ENCODE measurements at regions not wholly inside any gene's neighbourhood (a gene's known extent, or its start where the extent isn't known, plus 50 kb on each side); places are given as distances from the start of the nearest gene placed in this dataset.
A peak's percentile ranks its signal among the peaks of the same experiment; 100 is the strongest.

- H3F3A ChIP-seq (ENCODE audit: insufficient read depth, low read length) = peaks cover 31% of the 10 kb centered on the region
- no peak overlapping the region for H3K4me3 ChIP-seq (ENCODE audit: low read length)
- H3K27me3 ChIP-seq (replicated peaks; ENCODE audit: insufficient read depth, low read length) = no peaks in the 10 kb centered on the region
- no peaks in the 10 kb centered on the region for H3K79me2 ChIP-seq (ENCODE audit: low read length)
- DNase-seq = no peak
- peaks cover 39% of the 10 kb centered on the region for H3K4me1 ChIP-seq (ENCODE audit: low read length)
- H3K9me3 ChIP-seq (replicated peaks; ENCODE audit: insufficient read depth, low read length) = no peaks in the 10 kb centered on the region
- H3K4me2 ChIP-seq (ENCODE audit: low read depth, low read length) = no peak overlapping the region
- TF ChIP-seq EZH2phosphoT487 (IDR thresholded peaks at IDR 0.05; ENCODE audit: low read length) (no peak), EZH2 (optimal IDR thresholded peaks at IDR 0.05; ENCODE audit: low read depth, low read length) (no peak)
- TF ChIP-seq, protein P1, sequence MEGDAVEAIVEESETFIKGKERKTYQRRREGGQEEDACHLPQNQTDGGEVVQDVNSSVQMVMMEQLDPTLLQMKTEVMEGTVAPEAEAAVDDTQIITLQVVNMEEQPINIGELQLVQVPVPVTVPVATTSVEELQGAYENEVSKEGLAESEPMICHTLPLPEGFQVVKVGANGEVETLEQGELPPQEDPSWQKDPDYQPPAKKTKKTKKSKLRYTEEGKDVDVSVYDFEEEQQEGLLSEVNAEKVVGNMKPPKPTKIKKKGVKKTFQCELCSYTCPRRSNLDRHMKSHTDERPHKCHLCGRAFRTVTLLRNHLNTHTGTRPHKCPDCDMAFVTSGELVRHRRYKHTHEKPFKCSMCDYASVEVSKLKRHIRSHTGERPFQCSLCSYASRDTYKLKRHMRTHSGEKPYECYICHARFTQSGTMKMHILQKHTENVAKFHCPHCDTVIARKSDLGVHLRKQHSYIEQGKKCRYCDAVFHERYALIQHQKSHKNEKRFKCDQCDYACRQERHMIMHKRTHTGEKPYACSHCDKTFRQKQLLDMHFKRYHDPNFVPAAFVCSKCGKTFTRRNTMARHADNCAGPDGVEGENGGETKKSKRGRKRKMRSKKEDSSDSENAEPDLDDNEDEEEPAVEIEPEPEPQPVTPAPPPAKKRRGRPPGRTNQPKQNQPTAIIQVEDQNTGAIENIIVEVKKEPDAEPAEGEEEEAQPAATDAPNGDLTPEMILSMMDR (IDR thresholded peaks at IDR 0.05; ENCODE audit: low read length) = no peak
- no peaks in the 10 kb centered on the region for H4K20me1 ChIP-seq (ENCODE audit: insufficient read depth, low read length)
- no peak overlapping the region for H3K9ac ChIP-seq (ENCODE audit: low read length)
- no peaks in the 10 kb centered on the region for H3K9me2 ChIP-seq (replicated peaks; ENCODE audit: insufficient read depth, low read length)
- no peak overlapping the region for H3K27ac ChIP-seq (ENCODE audit: low read length)
- no peaks in the 10 kb centered on the region for H3K36me3 ChIP-seq (replicated peaks; ENCODE audit: insufficient read depth, low read length)
- no peak overlapping the region for H2AFZ ChIP-seq (ENCODE audit: low read length)
Measured at GRCh38 chr12:70045514-70045913, 197.7 kb upstream of the CNOT2 start.

- Histone ChIP-seq H3K27ac (ENCODE audit: low read length) (peak overlapping the region; percentile 93), H3K4me1 (ENCODE audit: low read length) (peaks cover 45% of the 10 kb centered on the region), H3K27me3 (replicated peaks; ENCODE audit: insufficient read depth, low read length) (no peaks in the 10 kb centered on the region), H3K9me2 (replicated peaks; ENCODE audit: insufficient read depth, low read length) (no peaks in the 10 kb centered on the region), H3K36me3 (replicated peaks; ENCODE audit: insufficient read depth, low read length) (no peaks in the 10 kb centered on the region), H4K20me1 (ENCODE audit: insufficient read depth, low read length) (no peaks in the 10 kb centered on the region), H3F3A (ENCODE audit: insufficient read depth, low read length) (peaks cover 35% of the 10 kb centered on the region), H2AFZ (ENCODE audit: low read length) (peak overlapping the region; percentile 19), H3K79me2 (ENCODE audit: low read length) (no peaks in the 10 kb centered on the region), H3K9ac (ENCODE audit: low read length) (peak overlapping the region; percentile 22), H3K4me3 (ENCODE audit: low read length) (no peak overlapping the region), H3K4me2 (ENCODE audit: low read depth, low read length) (peak overlapping the region; percentile 58), H3K9me3 (replicated peaks; ENCODE audit: insufficient read depth, low read length) (no peaks in the 10 kb centered on the region)
- DNase-seq = peak; percentile 70
- TF ChIP-seq EZH2 (optimal IDR thresholded peaks at IDR 0.05; ENCODE audit: low read depth, low read length) = no peak
- no peak for TF ChIP-seq EZH2phosphoT487 (IDR thresholded peaks at IDR 0.05; ENCODE audit: low read length)
- TF ChIP-seq, protein P1 (IDR thresholded peaks at IDR 0.05; ENCODE audit: low read length) = no peak
Measured at GRCh38 chr12:70048521-70049250, 194.5 kb upstream of the CNOT2 start.

DNA sequence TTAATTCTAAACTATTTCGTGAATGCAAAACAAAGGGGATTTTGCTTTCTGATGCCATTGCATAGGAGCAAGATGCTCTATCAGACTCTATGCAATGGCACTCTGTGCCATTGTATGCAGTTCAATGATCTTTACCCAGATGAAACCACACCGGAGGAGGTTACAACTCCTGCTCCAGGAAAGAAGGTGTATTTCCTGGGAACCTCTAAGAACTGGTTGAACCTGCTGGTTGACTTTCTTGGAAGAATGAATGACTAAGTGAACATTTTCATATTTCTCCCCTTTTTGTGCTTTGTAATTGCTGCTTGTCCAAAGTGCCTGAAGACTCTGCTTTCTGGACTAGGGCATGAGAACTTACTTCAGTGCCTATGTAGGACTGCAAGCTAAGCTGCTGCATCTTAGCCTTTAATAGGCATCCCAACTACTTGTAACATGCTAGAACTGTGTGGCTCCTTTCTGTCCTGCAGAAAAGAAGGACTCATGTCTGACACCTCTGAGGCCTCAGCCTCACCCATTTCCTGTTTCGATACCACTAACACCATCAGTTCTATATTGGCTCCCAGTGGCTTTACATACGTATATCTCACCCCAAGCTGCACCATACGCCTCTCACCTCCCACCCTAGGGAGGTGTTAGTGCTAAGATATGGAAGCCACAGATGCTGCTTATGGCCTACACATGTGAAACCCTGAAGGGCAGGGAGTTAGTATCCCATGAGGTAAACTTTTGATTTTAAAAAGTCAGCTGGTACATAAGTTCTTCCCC lies 193.5 kb upstream of the CNOT2 start:
- peak; percentile 87 for DNase-seq
- peak overlapping the region; percentile 37 for H3K9ac ChIP-seq (ENCODE audit: low read length)
- no peak for TF ChIP-seq EZH2 (optimal IDR thresholded peaks at IDR 0.05; ENCODE audit: low read depth, low read length)
- TF ChIP-seq, protein P1 (IDR thresholded peaks at IDR 0.05; ENCODE audit: low read length) = 0 out of 2 replicates have a peak, but pooled peaks have one; percentile 8

More for the DNA sequence above, 193.5 kb upstream of the CNOT2 start:
- H3K4me2 ChIP-seq (ENCODE audit: low read depth, low read length) = peak overlapping the region; percentile 58
- H3K79me2 ChIP-seq (ENCODE audit: low read length) = no peaks in the 10 kb centered on the region
- H3K9me2 ChIP-seq (replicated peaks; ENCODE audit: insufficient read depth, low read length) = no peaks in the 10 kb centered on the region
- peak overlapping the region; percentile 53 for H2AFZ ChIP-seq (ENCODE audit: low read length)
- peak overlapping the region; percentile 93 for H3K27ac ChIP-seq (ENCODE audit: low read length)
- H3K27me3 ChIP-seq (replicated peaks; ENCODE audit: insufficient read depth, low read length) = no peaks in the 10 kb centered on the region
- H3K4me3 ChIP-seq (ENCODE audit: low read length) = peak overlapping the region; percentile 4
- no peaks in the 10 kb centered on the region for H3K9me3 ChIP-seq (replicated peaks; ENCODE audit: insufficient read depth, low read length)
- no peaks in the 10 kb centered on the region for H3K36me3 ChIP-seq (replicated peaks; ENCODE audit: insufficient read depth, low read length)
- H3F3A ChIP-seq (ENCODE audit: insufficient read depth, low read length) = peaks cover 35% of the 10 kb centered on the region
- H4K20me1 ChIP-seq (ENCODE audit: insufficient read depth, low read length) = no peaks in the 10 kb centered on the region
- peaks cover 45% of the 10 kb centered on the region for H3K4me1 ChIP-seq (ENCODE audit: low read length)
